GM12891 (cell line): ENCODE measurements at regions not wholly inside any gene's neighbourhood (a gene's known extent, or its start where the extent isn't known, plus 50 kb on each side); places are given as distances from the start of the nearest gene placed in this dataset.

Experiments used
- POLR2AphosphoS5 ChIP-seq: IDR thresholded peaks from 2 replicates; pipeline ENCODE4 v1.6.1; 2011; ENCODE audit warnings: low read depth, low read length, control low read depth
- TAF1 ChIP-seq: IDR thresholded peaks from 2 replicates; pipeline ENCODE4 v1.6.1; 2011; ENCODE audit warnings: low read depth, low read length, control low read depth

- TF ChIP-seq POLR2AphosphoS5 = no peak
- no peak for TF ChIP-seq TAF1
These were observed 89.6 kb downstream of the ELAPOR2 start for GRCh38 chr7:86969865-86970264.
